HCT116 (cell line): ENCODE measurements at regions not wholly inside any gene's neighbourhood (a gene's known extent, or its start where the extent isn't known, plus 50 kb on each side); places are given as distances from the start of the nearest gene placed in this dataset.

Source experiments
- ATAC-seq: fragments of 200-7000 bp; cut with Tn5 transposase; 2 replicates; pipeline ENCODE4 v1.9.1; 2020; ENCODE audit warnings: mild to moderate bottlenecking, moderate library complexity
- BruUV-seq: library from RNA; stranded (reverse); fragments of 400-500 nt; replicated peaks from 2 replicates; lab custom pipeline; 2021; lab: Mats Ljungman, UMichigan
- CTCF ChIA-PET: fragments of 300-600 bp; sonication (Branson Sonifier 250); formaldehyde crosslinking; loops from one replicate; lab custom pipeline; 2021; ENCODE audit warnings: antibody characterized with exemption; lab: Charles Lee
- POLR2A ChIA-PET: fragments of 300-600, 350-600 bp; sonication (Branson Sonifier 250); formaldehyde crosslinking; loops from one replicate; lab custom pipeline; 2021; ENCODE audit warnings: antibody characterized with exemption; lab: Charles Lee
- RAD21 ChIA-PET, 2 experiments: fragments of 300-600 bp; sonication (Branson Sonifier 250); formaldehyde crosslinking; loops; one replicate each; lab custom pipeline; 2023; ENCODE audit warnings: low total read pairs in 2 of 2; ENCODE audit not compliant: uncharacterized antibody in 2 of 2, unreplicated experiment in 2 of 2, low non-redundant PET in 1 of 2; lab: Charles Lee
- DNase-seq: peaks from one replicate; pipeline ENCODE4 v3.0.0-alpha.2; 2010; ENCODE audit warnings: low read depth, low spot score
- H2AFZ ChIP-seq: fragments of 200-600 bp; shearing (Covaris generic), sonication (generic); 2 replicates; pipeline ENCODE4 v1.6.1; 2017; ENCODE audit warnings: low read depth, mixed run types, mixed read lengths, antibody characterized with exemption, low read length; ENCODE audit not compliant: poor library complexity, severe bottlenecking
- H3K27ac ChIP-seq: 2 replicates; pipeline ENCODE4 v1.5.1; 2012; ENCODE audit warnings: low read depth, low read length
- H3K27me3 ChIP-seq: fragments of 200-600 bp; sonication (generic); 2 replicates; pipeline ENCODE4 v1.6.1; 2016; ENCODE audit warnings: mixed run types, low read length, mixed read lengths; ENCODE audit not compliant: insufficient read depth
- H3K36me3 ChIP-seq, 2 experiments: fragments of 200-500 bp in 1 of 2; fragments of 200-600 bp in 1 of 2; sonication (Bioruptor generic) in 1 of 2; sonication (generic) in 1 of 2; 2 replicates each; pipeline versions ENCODE4 v1.5.1 to v1.6.1; 2014 to 2016; ENCODE audit warnings: low read length in 2 of 2, inconsistent platforms in 1 of 2, mixed read lengths in 1 of 2, mixed run types in 1 of 2; ENCODE audit not compliant: insufficient read depth in 2 of 2, control insufficient read depth in 1 of 2
- H3K4me1 ChIP-seq, 2 experiments: fragments of 200-600 bp in 1 of 2; sonication (generic) in 1 of 2; 2 replicates each; pipeline versions ENCODE4 v1.5.1 to v1.6.1; 2012 to 2017; ENCODE audit warnings: low read length in 2 of 2, inconsistent platforms in 1 of 2, mild to moderate bottlenecking in 1 of 2, mixed read lengths in 1 of 2, mixed run types in 1 of 2, moderate library complexity in 1 of 2; ENCODE audit not compliant: insufficient read depth in 2 of 2, control insufficient read depth in 1 of 2
- H3K4me2 ChIP-seq: fragments of 200-600 bp; sonication (generic); 2 replicates; pipeline ENCODE4 v1.6.1; 2017; ENCODE audit warnings: mixed run types, low read length, mixed read lengths
- H3K4me3 ChIP-seq, 2 experiments: fragments of 200-600 bp in 1 of 2; sonication (generic) in 1 of 2; replicated peaks in 1 of 2; 2 replicates each; pipeline ENCODE4 v1.5.1; 2011 to 2016; ENCODE audit warnings: low read length in 2 of 2, control low read depth in 1 of 2, low read depth in 1 of 2, mild to moderate bottlenecking in 1 of 2, mixed read lengths in 1 of 2, mixed run types in 1 of 2
- H3K79me2 ChIP-seq: fragments of 200-600 bp; sonication (generic); 2 replicates; pipeline ENCODE4 v1.6.1; 2017; ENCODE audit warnings: mild to moderate bottlenecking, mixed run types, low read length, moderate library complexity, mixed read lengths; ENCODE audit not compliant: insufficient read depth
- H3K9ac ChIP-seq: fragments of 200-600 bp; sonication (generic); 2 replicates; pipeline ENCODE4 v1.6.1; 2016; ENCODE audit warnings: low read length, mixed read lengths
- H3K9me2 ChIP-seq: fragments of 200-600 bp; sonication (generic), shearing (Covaris generic); 2 replicates; pipeline ENCODE4 v1.6.1; 2017; ENCODE audit warnings: mixed run types, mild to moderate bottlenecking, moderate library complexity; ENCODE audit not compliant: insufficient read depth
- H3K9me3 ChIP-seq, 2 experiments: fragments of 200-500 bp in 1 of 2; fragments of 200-600 bp in 1 of 2; sonication (Bioruptor generic) in 1 of 2; sonication (generic) in 1 of 2; 2 replicates each; pipeline ENCODE4 v1.6.1; 2014 to 2017; ENCODE audit warnings: low read length in 2 of 2, mixed read lengths in 2 of 2, inconsistent platforms in 1 of 2, low read depth in 1 of 2, mild to moderate bottlenecking in 1 of 2, mixed run types in 1 of 2, moderate library complexity in 1 of 2; ENCODE audit not compliant: control insufficient read depth in 1 of 2, insufficient read depth in 1 of 2
- H4K20me1 ChIP-seq: fragments of 200-600 bp; sonication (generic), shearing (Covaris generic); 2 replicates; pipeline ENCODE4 v1.6.1; 2017; ENCODE audit warnings: mixed run types, mild to moderate bottlenecking, moderate library complexity; ENCODE audit not compliant: insufficient read depth
- ATF3 ChIP-seq: IDR thresholded peaks from 2 replicates; pipeline ENCODE4 v1.6.1; 2012
- CBX3 ChIP-seq: IDR thresholded peaks from 2 replicates; pipeline ENCODE4 v1.6.1; 2012; ENCODE audit warnings: low read depth
- EGR1 ChIP-seq: IDR thresholded peaks from 2 replicates; pipeline ENCODE4 v1.6.1; 2012; ENCODE audit warnings: low read depth
- ELF1 ChIP-seq: IDR thresholded peaks from 2 replicates; pipeline ENCODE4 v1.6.1; 2012; ENCODE audit warnings: low read depth, borderline replicate concordance
- EZH2 ChIP-seq: fragments of 200-600 bp; sonication (generic); IDR thresholded peaks from 2 replicates; pipeline ENCODE4 v1.6.1; 2017; ENCODE audit warnings: antibody characterized with exemption, mixed run types
- EZH2phosphoT487 ChIP-seq: fragments of 200-600 bp; IDR thresholded peaks from 2 replicates; pipeline ENCODE4 v1.6.1; 2018; ENCODE audit warnings: antibody characterized with exemption, borderline replicate concordance
- FOSL1 ChIP-seq: IDR thresholded peaks from 2 replicates; pipeline ENCODE4 v1.6.1; 2012; ENCODE audit warnings: low read depth
- JUND ChIP-seq: IDR thresholded peaks from 2 replicates; pipeline ENCODE4 v1.6.1; 2012
- POLR2A ChIP-seq: IDR thresholded peaks from 2 replicates; pipeline ENCODE4 v1.7.0; 2011; ENCODE audit warnings: borderline replicate concordance; ENCODE audit not compliant: insufficient read depth, insufficient read length; ENCODE audit errors: extremely low read depth
- POLR2AphosphoS5 ChIP-seq: IDR thresholded peaks from 2 replicates; pipeline ENCODE4 v1.6.1; 2011; ENCODE audit warnings: mild to moderate bottlenecking, low read depth, low read length, moderate library complexity
- RAD21 ChIP-seq: IDR thresholded peaks from 2 replicates; pipeline ENCODE4 v1.6.1; 2012; ENCODE audit warnings: low read depth, mild to moderate bottlenecking
- REST ChIP-seq: IDR thresholded peaks from 2 replicates; pipeline ENCODE4 v1.6.1; 2012; ENCODE audit warnings: low read depth
- SIN3A ChIP-seq: IDR thresholded peaks from 2 replicates; pipeline ENCODE4 v1.6.1; 2012; ENCODE audit warnings: low read depth
- SP1 ChIP-seq: IDR thresholded peaks from 2 replicates; pipeline ENCODE4 v1.6.1; 2012; ENCODE audit warnings: low read depth
- SRF ChIP-seq: IDR thresholded peaks from 2 replicates; pipeline ENCODE4 v1.6.1; 2012; ENCODE audit warnings: low read depth
- TCF7L2 ChIP-seq: IDR thresholded peaks from 2 replicates; pipeline ENCODE4 v1.7.0; 2011; ENCODE audit warnings: borderline replicate concordance, inconsistent platforms; ENCODE audit not compliant: insufficient read depth, insufficient read length; ENCODE audit errors: extremely low read depth
- ZFX ChIP-seq: fragments of 450-650 bp; IDR thresholded peaks from 2 replicates; pipeline ENCODE4 v1.6.1; 2017
- ZNF274 ChIP-seq: fragments of 200-500 bp; sonication (Bioruptor generic); IDR thresholded peaks from 2 replicates; pipeline ENCODE4 v1.6.1; 2014; ENCODE audit warnings: mild to moderate bottlenecking, low read depth, low read length, inconsistent platforms
- intact Hi-C: fragments of 100-400 bp; cut with micrococcal nuclease; formaldehyde crosslinking; loops from 2 replicates; pipeline ENCODE4 v1.10.0; 2022
- TF ChIP-seq, protein P1 (sequence below): IDR thresholded peaks from 2 replicates; pipeline ENCODE4 v1.6.1; 2012
- TF ChIP-seq, protein P2 (sequence below): IDR thresholded peaks from 2 replicates; pipeline ENCODE4 v1.6.1; 2011; ENCODE audit warnings: mild to moderate bottlenecking, low read length, moderate library complexity; ENCODE audit not compliant: insufficient replicate concordance; ENCODE audit errors: extremely low read depth

GRCh38 chr21:33977721-33978369 lies 62.2 kb upstream of the ATP5PO start:
- no TSS peak for BruUV-seq
- H2AFZ ChIP-seq = no peak overlapping the region
- H4K20me1 ChIP-seq = no peaks in the 10 kb centered on the region
- no peak overlapping the region for H3K9ac ChIP-seq
- DNase-seq (no peak), ATAC-seq (no peak)
- H3K36me3 ChIP-seq = no peaks in the 10 kb centered on the region
- ChIA-PET CTCF (no interaction called here), POLR2A (interaction anchor here (1.9 kb wide), 1 partner anchor 30 kb away, joined by 4 read pairs; no protein-coding TSS in a partner anchor), RAD21 (no interaction called here)
- intact Hi-C loops = no loop called here
- H3K27me3 ChIP-seq = no peaks in the 10 kb centered on the region
- TF ChIP-seq REST = no peak
- no peak for TF ChIP-seq EGR1
- no peak for TF ChIP-seq EZH2
- TF ChIP-seq, protein P1, sequence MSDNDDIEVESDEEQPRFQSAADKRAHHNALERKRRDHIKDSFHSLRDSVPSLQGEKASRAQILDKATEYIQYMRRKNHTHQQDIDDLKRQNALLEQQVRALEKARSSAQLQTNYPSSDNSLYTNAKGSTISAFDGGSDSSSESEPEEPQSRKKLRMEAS = no peak
- no peak for TF ChIP-seq ELF1
- no peak for TF ChIP-seq SRF
- TF ChIP-seq SIN3A = no peak
- TF ChIP-seq ZNF274 = no peak
- TF ChIP-seq TCF7L2 = no peak
- TF ChIP-seq POLR2A = no peak
- TF ChIP-seq POLR2AphosphoS5 = no peak
- TF ChIP-seq EZH2phosphoT487 = no peak
- no peak for TF ChIP-seq CBX3
- TF ChIP-seq ZFX = no peak
- no peak for TF ChIP-seq RAD21
- no peak for TF ChIP-seq ATF3
- TF ChIP-seq JUND = no peak
- no peak for TF ChIP-seq FOSL1
- TF ChIP-seq, protein P2, sequence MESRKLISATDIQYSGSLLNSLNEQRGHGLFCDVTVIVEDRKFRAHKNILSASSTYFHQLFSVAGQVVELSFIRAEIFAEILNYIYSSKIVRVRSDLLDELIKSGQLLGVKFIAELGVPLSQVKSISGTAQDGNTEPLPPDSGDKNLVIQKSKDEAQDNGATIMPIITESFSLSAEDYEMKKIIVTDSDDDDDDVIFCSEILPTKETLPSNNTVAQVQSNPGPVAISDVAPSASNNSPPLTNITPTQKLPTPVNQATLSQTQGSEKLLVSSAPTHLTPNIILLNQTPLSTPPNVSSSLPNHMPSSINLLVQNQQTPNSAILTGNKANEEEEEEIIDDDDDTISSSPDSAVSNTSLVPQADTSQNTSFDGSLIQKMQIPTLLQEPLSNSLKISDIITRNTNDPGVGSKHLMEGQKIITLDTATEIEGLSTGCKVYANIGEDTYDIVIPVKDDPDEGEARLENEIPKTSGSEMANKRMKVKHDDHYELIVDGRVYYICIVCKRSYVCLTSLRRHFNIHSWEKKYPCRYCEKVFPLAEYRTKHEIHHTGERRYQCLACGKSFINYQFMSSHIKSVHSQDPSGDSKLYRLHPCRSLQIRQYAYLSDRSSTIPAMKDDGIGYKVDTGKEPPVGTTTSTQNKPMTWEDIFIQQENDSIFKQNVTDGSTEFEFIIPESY = no peak
- no peak for TF ChIP-seq SP1
- no peak overlapping the region for H3K4me2 ChIP-seq
- H3K4me1 ChIP-seq = peaks cover 16 to 26% of the 10 kb centered on the region in 2 experiments; a peak in 3 of 4 replicates
- H3K9me2 ChIP-seq = no peaks in the 10 kb centered on the region
- H3K9me3 ChIP-seq = no peaks in the 10 kb centered on the region
- no peak overlapping the region for H3K4me3 ChIP-seq
- no peak overlapping the region for H3K27ac ChIP-seq
- no peaks in the 10 kb centered on the region for H3K79me2 ChIP-seq
